GM19043 (cell line): ENCODE measurements at regions not wholly inside any gene's neighbourhood (a gene's known extent, or its start where the extent isn't known, plus 50 kb on each side); places are given as distances from the start of the nearest gene placed in this dataset.
"Not testable (repeated sequence)": the region's sequence is repeated elsewhere in the genome, so short reads cannot be mapped to it uniquely, and the experiment has no call there.

Source experiments
- ATAC-seq: cut with Tn5 transposase; IDR thresholded peaks from one replicate; pipeline ENCODE4 v1.9.1; 2021; ENCODE audit warnings: low read depth; ENCODE audit not compliant: unreplicated experiment

DNA sequence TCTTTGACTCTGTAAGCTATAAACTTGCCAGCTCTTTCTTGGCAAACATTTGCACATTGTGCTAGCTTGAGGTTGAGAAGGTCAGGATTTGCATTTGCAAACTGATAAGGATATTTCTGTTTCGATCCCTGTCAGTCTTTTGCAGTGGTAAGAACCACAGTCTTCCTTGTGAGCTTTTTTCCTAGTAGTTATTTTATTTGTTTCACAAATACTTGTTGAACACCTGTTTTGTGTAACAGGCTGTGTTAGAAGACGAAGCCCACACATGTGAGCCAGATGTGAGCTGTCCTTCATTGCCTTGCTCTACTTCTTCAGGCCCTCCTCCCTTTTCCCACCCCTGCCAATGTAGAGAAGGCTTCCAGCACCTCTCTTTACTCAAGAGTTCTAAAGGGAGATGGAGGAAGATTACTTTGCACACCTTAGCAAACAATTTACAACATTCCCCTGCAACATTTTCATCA lies 327.0 kb upstream of the KLF4 start:
- no peak for ATAC-seq

DNA sequence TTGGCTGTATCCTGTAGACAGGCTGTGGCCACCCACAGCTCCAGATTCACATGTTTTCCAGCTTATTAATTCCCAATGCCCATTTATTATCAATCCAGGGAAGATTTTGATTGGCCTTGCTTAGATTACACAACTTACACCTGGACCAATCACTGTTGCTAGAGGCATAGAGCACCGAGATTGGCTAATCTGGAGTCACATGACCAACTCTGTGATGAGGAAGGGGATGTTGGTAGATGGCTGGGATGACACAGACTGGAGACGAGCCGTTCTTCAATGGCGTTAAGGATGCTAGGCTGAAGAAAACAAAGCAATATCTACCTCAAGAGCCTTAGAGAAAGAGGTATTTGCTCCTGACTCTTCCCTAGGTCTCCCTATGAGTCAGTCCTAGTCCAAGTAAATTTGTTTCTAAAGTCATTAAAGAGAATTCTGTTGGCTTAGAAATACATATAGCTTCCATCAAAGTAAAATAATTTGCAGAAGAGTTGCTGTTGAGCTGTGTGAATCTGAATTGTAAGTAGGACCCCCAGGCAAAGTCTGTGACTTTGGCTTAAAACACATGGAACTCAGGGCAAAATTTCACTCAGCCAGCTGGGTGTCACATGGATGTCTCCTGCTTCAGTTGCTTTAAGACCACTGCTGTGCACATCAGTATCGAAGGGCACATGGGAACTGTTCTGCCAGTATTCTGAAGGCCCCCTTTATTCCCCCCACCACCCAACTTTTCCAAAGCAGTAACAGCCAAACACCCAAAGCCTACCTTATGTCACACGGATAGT lies 326.4 kb upstream of the KLF4 start:
- no peak for ATAC-seq

DNA sequence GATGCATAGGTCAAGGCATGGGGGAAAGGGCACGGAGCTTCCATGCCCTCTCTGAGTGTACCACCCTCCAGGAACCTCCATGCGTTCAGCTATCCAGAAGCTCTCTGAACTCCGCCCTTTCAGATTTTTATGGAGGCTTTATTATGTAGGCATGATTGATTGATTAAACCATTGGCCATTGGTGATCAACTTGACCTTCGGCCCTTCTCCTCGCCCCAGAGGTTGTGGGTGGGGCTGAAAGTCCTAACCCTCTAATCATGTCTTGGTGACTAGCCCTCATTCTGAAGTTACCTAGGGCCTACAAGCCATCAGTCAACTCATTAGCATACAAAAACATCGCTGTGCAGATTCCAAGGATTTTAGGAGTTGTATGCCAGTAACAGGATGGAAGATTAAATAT lies 323.7 kb upstream of the KLF4 start:
- no peak for ATAC-seq

DNA sequence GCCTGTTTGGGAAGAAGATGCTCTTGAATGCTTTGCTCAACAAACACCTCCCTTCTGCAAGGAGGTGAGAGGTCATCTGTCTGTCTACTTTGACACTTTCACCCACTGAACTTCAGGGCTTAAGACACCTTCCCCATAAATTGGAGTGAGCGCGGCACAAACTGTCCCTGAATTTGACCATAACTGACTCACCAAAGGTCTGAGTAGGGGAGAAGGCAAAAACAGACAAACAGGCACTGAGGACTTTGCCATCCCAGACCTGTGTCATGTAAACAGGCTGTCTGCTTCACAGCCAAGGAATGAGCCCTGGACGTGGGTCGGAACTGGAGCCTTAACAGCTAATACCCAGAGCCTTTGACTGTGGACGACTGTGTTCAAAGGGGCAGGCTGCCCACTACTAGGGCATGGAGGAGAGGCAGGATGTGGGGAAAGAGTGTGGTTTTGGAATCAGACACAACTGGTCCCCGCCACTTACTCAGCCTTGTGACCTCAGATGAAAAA lies 320.9 kb upstream of the KLF4 start:
- ATAC-seq, result no peak

DNA sequence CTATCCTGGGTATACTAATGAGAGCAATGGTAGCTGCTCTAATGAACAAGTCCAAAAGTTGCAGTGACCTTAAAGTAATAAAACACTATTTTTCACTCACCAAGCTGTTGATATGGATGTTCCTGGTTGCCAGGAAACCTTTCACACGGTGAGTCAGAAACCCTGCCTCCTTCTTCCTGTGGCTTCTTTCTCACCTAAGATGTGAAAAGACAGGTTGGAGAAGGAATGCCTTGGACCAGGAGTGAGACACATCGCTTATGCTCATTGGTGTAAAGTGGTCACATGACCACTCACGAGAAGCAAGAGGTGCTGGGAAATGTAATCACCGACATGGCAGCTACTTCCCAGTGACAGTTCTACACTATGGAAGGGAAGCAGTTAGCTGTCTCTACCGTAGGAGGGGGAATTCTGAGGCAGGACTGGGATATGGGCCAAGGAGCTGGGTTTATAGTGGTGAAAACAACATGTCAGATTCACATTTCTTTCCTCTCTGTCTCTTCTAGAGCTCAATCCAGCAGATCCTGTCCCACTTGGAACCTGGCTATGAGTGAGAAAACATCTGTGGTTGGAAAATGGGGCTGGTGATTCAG lies 320.4 kb upstream of the KLF4 start:
- ATAC-seq, result no peak

DNA sequence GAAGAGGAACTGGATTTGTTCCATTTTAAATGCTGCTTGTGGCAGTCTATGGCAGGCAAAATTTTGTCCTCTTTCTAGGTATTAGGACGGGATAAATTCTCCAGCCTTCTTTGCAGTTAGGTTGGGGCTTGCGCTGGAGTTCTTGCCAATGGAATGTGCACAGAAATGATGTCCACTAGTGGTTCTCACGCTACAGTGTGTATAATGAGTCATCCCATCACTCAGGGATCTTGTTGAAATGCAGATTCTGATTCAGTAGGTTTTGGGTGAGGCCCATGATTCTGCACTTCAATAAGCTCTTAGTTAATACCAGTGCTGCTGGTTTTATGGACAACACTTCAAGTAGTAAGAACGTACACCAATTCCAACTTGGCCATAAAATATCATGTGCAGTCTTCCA lies 317.6 kb upstream of the KLF4 start:
- ATAC-seq, result no peak

DNA sequence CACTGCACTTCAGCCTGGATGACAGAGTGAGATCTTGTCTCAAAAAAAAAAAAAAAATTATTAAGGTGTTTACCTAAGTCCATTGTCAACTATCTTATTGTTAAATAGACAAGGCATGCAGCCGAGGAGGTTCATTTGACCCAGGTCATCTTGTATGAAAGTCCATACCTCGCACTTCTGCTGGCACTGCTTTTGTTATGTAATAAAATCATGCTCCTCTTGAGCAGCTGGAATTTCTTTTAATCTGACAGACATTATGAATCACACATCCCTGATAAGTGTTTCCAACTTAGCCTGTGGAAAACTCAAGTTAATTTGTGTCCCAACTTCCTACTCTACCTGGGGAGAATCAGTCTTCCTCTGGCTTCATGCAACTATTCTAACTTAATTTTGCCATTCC lies 315.6 kb upstream of the KLF4 start:
- no peak for ATAC-seq

DNA sequence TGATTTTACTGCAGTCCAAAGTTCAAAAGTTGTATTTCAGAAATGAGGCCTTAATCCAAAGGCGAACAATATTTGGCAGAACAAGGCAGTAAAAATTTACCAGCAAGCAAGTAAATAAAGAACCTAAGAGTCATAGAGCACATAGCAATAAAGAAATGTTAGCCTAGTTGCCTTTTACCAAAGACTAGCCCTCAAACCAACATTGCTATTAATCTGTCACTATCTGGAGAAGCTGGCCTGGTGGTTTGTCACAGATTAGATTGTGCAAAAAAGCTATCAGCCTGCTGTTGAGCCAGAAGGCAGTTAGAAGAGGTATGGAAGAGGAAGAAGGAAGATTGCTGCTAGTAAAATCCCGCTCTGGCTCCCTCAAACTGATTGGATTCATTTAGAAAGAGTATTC lies 304.7 kb upstream of the KLF4 start:
- ATAC-seq, result no peak

DNA sequence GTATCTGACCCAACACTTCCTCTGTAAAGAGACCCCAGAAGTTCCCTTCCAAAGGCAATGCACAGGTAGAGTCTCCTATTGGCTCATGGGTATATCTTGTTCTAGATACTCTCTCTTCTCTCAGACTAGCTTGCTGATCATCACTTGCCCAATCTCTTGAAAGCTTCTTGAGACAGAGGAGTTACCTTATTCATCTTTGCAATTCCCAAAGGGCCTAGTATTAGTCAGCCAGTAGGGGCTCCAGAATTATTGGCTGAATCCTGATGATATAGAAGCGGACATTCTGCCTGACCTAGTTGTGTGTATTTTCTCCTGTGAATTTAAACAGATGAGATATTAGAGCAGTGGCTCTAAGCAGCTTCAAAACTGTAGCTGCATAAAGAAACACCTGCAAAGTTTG lies 304.0 kb upstream of the KLF4 start:
- no peak for ATAC-seq

DNA sequence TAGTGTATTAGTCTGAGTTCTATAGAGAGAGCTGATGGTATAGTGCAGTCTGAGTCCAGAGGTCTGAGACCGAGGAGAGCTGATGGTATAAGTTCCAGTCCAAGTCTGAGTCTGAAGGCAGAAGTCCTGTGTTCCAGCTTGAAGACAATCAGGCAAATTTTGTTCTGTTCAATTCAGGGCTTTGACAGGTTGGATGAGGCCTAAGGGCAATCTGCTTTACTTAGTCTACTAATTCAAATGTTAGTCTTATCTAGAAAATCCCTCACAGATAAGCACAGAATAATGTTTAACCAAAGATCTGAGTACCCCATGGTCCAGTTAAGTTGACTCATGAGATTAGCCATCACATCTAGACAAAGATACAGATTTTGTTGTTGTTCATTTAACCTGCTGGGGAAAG lies 303.0 kb upstream of the KLF4 start:
- ATAC-seq, result no peak

DNA sequence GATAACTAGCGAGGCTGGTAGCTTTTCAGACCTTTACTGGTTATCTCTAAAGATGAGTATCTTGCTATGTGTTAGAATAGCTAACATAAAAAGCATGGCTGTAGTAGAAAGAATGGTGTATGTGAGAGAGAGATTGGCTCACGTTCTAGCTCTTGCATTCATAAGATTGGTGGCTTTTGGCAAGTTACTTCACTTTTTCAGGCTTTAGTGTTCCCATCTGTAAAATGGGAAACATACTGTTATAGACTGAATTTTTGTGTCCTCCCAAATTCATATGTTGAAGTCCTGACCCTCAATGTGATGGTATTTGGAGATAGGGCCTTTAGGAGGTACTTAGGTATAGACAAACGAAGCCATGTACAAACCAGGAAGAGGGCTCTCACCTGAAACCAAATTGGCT lies 302.4 kb upstream of the KLF4 start:
- ATAC-seq, result no peak

DNA sequence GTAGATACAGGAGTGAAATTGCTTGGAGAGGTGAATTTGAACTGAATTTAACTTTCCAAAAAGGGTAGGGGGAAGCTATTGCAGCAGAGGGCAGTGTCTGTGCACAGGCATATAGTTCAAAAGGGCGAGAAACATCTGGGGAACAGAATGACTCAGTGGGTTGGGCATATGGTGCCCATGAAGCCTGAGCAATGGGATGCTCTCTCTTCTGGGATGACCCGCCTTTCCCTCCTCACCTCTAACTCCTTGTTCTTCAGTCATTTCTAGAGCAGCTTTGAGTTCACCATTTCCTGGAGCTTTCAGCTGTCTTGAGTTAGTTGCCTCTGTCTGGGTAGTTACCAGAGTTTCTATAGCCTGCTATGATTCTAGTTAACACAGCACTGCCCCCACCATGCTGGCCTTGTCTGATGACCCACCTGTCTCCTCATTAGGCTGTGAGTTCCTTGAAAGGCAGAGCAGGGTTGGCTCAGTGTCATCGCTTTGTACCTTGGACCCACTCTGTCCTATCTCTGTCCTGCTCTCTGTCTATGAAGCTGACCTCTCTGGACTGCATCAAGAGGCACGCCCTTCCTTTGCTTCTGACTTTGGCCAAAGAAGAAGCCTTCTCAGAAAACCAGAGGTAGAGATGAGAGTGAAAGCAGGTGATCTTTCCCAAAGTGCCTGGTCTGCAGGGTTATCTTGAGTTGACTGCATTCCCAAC lies 299.6 kb upstream of the KLF4 start:
- ATAC-seq, result no peak

DNA sequence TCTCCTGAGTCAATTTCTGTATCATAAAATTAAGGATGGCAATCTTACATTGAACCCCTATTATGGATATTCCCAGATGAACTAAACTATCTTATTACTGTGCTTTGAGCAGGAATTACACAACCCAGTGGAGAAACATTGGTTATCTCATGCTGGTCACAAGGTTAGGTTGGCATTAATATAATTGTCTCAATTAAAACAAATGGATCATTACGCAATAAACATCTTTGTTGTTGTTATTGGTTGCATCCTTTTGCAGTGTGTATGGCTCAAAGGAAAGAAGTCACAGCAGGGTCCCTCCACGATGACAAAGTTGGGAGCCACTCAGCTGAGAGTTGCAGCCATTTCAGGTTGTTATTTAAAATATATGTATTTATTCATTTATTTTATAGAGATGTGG lies 297.0 kb upstream of the KLF4 start:
- no peak for ATAC-seq

DNA sequence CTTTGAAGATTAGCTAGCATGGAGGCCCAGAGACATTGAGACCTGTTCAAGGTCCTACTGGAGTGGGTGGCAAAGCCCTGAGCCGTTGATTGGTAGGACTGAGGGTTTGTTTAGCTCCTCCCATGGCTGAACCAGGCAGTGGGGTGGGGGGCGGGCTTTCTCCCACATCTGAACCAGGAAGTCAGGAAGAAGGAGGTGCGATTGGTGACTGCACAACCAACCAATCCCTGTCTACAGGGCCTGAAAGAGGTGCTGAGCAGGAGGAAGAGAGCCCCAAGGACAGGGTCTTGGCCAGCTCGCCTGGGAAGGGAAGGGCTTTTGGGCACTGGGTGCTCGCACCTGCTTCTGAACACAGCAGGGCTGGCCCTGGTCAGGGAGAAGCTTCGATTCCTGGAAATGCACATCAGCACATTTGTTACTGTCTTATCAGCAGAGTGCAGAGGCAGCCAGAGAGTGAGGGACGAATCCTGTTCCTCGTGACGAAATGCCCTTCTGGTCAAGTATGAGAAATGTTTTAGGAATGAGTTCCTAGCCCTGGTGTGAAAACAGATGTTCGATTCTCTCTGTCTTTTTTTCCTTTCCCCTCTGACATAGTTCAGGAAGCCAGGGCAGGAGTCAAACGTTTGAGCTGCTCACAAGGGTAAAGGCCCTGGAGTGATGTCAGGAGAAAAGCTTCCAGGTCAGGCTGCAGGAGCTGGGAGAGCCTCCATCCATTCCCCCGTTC lies 294.8 kb upstream of the KLF4 start:
- ATAC-seq, result no peak

DNA sequence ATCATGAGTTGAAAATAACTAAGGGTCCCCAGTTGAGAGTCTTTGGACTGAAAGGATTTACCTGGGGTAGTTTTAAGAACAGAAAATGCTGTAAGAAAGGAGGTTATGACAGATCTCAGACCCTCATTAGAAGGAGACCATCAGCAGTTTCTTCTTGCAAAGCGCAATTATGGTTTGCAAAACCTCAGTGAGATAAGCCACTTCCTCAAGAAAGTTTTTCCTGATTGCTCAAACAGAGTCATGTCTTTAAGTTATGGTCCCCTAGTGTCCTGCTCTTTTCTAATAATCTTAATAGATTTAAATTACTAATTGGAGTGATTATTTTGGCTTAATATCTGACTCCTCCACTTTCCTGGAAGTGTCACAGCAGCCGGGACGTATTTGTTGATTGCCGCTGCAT lies 293.2 kb upstream of the KLF4 start:
- no peak for ATAC-seq

DNA sequence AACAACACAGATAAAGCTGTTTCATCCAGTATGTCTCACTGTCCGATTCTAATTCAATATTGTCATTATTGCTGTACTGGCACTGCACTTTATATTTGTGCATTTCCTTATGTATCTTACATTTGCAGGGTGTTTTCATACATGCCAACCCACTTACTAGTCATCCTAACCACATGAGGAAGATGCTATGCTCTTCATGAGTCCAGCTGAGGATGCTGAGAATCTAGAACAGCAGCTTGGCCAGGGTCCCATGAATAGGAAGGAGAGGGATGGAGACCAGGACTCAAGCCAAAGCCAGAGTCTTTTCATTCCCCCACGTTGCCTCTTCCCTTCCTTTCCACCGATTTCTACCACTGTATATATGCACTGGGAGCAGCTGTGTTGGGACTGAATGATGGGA lies 292.8 kb upstream of the KLF4 start:
- no peak for ATAC-seq

DNA sequence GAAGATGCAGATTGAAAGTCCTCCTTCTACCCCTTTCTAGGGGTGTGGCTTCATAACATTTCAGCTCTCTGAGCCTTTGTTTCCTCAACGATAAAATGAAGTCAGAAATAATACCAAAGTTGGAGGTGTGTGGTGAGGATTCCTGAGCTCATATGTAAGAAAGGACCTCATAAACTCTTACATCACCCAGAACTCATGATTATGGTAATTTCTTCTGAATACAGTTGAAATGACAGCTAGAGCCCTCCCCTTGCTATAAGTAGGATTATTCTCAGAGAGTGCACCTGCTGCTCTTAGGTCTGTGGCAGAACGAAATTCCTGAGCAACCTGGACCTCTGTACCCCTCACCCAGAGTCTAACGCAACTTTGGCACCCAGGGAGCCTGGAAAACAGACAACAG lies 291.4 kb upstream of the KLF4 start:
- no peak for ATAC-seq

DNA sequence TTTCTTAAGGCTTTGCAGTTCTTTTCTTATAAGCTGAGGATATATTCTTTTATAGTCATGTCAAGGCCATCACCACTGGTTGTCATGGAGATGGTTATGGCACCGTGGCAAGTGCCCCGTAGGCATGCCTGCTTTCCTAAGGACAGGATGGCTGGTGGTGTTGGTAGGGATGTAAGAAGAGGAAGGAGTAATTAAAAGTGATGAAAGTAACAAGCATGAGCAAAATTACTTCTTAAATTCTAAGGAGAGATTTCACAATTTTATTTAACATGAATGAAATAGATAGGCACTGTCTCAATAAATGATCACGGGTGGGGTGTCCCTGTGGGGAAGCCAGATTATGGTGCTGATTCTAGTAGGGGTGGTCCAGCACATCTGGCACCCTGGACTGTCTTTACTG lies 290.2 kb upstream of the KLF4 start:
- ATAC-seq, result no peak

DNA sequence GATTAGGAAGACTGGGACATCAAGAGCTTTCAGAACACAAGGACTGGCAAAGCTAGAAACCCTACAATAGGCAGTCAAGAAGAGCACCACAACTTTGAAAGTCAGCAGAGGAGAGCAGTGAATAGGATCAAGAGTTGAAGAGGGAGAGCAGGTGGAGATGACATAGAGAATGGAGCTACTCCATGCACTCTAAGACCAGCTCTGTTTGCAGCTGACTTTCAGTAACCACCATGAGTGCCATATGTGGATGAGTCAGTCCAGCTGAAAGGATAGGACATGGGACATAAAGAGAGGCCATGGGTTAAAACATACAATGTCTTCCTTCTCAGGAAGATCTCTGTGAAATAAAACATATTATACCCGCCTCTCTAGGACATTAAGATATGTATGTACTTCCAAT lies 289.1 kb upstream of the KLF4 start:
- no peak for ATAC-seq

DNA sequence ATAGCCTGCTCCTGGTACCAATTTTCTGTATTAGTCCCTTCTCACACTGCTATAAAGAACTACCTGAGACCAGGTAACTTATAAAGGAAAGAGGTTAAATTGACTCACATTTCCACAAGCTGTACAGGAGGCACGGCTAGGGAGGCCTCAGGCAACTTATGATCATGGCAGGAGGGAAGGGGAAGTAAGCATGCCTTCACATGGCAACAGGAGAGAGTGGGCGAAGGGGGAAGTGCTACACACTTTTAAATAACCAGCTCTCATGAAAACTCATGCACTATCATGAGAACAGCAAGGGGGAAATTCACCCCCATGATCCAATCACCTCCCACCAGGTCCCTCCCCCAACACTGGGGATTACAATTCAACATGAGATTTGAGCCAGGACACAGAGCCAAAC lies 284.5 kb upstream of the KLF4 start:
- not testable (repeated sequence) for ATAC-seq

DNA sequence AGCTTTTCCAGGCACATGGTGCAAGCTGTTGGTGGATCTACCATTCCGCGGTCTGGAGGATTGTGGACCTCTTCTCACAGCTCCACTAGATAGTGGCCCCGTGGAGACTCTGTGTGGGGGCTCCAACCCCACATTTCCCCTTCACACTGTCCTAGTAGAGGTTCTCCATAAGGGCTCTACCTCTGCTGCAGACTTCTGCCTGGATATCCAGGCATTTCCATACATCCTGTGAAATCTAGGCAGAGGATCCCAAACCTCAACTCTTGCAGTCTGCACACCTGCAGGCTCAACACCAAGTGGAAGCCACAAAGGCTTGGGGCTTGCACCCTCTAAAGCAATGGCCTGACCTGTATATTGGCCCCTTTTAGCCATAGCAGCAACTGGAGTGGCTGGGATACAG lies 283.4 kb upstream of the KLF4 start:
- ATAC-seq, result no peak
